GM12874 (cell line): ENCODE measurements at regions not wholly inside any gene's neighbourhood (a gene's known extent, or its start where the extent isn't known, plus 50 kb on each side); places are given as distances from the start of the nearest gene placed in this dataset.

Experiments
- TF ChIP-seq, protein P1 (sequence below): IDR thresholded peaks from 2 replicates; pipeline ENCODE4 v1.5.1; 2011; ENCODE audit warnings: low read depth, mild to moderate bottlenecking, control low read depth, low read length, moderate library complexity; ENCODE audit not compliant: insufficient read depth

DNA sequence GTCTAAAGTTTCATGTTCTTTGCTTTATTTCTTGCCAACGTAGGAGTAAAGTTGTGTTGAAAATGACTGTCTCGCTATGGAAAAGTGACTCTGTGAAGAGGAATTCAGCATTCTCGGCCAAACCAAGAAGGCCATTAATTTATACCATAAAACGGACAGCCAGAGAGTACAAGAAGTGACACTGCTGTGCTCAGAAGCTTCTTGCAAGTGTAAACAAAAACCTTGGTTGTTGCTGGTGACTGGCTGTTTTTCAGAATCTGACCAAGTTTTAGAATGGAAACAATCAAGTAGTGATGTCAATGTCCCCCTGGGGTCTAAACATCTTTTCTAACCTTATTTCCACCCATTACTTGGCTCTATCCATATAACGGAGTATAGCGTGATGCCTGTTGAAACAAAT lies 201.9 kb downstream of the INHBA start:
- TF ChIP-seq, protein P1, sequence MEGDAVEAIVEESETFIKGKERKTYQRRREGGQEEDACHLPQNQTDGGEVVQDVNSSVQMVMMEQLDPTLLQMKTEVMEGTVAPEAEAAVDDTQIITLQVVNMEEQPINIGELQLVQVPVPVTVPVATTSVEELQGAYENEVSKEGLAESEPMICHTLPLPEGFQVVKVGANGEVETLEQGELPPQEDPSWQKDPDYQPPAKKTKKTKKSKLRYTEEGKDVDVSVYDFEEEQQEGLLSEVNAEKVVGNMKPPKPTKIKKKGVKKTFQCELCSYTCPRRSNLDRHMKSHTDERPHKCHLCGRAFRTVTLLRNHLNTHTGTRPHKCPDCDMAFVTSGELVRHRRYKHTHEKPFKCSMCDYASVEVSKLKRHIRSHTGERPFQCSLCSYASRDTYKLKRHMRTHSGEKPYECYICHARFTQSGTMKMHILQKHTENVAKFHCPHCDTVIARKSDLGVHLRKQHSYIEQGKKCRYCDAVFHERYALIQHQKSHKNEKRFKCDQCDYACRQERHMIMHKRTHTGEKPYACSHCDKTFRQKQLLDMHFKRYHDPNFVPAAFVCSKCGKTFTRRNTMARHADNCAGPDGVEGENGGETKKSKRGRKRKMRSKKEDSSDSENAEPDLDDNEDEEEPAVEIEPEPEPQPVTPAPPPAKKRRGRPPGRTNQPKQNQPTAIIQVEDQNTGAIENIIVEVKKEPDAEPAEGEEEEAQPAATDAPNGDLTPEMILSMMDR = no peak

DNA sequence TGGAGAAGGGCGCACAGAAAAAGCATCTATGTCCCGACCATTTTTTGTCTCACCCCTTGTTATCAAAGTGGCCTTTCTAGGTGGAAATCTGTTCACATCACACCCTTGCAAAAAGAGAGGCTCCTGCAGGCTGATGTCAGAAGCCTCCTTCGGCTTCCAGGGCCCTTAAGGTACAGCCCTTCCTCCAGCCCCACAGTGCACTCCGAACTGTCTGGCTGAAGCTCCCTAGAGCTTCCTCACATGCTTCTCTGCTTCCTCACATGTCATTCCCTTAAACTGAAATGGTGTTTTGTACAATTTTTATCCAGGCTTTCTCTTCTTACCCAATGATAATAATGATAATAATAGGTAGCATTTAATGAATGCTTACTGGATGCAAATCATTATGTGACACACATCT lies 210.3 kb downstream of the INHBA start:
- TF ChIP-seq, protein P1 = no peak

DNA sequence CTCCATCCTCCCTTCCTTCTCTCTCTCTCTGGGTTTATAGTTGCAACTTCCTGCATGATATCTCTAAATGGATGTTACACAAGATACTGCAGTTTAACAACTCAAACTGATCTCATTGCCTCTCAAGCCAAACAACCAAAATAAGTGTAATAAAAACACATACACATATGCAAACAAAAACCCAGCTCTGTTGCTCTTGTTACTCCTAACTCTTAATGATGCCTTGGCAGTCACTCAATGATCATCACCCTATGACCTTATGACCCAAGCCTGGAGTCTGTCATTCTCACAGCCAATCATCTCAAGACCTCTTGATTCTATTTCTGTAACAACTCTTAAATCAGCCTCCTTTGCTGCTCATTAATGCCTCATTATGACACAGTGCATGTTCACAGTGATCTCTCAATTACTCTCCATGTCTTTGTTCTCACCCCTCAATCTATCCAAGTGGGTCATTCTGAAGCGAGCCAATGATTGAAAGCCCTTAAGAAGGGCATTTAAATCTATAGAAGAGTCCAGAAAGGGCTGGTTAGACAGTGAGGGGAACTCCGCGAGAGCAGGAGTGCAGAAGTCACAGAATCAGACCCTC lies 210.9 kb downstream of the INHBA start:
- TF ChIP-seq, protein P1 = no peak

DNA sequence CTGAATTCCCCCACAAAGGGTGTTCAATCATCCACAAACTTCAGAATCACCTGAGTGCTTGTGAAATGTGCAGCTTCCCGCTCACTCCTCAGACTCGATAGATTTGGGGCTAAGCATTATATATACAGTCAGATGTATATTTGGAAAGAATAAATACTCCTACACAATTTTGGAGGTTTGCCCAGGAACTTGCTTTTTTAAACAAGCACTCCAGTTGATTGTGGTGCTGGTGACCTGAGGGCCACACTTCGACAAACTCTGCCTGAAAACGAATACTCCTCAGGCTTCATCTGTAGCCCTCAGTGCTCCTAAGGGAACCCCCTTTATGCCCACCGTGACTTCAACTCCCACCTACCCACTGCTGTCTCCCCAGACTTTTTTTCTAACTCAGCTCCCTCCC lies 211.6 kb downstream of the INHBA start:
- TF ChIP-seq, protein P1 = no peak

DNA sequence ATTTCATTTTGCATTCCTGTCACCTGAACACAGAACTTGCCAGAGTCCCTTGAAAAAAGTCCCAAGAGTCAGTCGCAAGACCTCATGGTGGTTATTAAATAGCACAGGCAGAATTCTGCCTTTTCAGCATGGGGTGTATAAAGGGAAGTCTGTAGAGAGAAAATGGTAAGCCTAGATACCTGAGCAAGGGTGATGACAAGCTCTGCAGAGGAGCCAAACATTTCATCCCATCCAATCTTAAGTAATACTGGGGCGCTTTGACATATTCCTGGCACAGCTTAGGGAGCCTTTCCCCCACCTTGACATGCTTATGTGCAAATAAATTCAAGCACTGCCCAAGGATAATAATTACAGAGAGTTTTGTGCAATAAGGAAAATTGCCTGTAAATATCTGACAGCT lies 213.0 kb downstream of the INHBA start:
- TF ChIP-seq, protein P1 = no peak

DNA sequence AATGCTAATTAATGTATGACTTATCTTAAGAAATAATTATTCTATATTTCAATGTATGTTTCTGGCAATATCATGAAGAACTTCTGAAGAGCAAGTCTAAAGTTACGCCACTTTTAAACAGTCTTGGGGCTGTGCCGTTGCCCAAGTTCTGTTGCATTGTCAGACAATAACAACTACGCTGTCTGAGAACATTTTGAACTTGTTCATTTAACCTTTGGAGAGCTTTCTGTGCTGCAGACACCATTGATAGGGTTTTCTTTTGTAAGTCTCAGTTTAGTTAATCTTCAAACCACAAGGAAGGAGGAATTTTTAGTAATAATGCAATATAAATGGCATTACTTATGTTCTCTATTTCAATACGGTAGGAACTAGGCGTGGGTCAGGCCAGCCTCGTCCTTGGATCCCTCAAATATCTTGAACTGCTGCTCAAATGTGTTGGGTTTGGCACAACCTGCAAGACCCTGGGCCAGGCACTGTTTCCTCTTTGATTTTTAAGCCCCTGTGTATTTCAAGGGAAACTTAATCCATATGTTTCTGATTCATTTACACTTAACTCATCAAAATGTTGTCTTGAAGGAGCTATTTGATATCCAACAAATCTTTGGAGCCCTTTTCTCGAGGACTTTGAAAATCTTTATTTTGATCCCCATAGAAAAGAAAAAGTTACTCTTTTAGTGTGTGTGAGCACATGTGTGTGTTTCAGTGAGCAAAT lies 215.5 kb downstream of the INHBA start:
- TF ChIP-seq, protein P1 = no peak

DNA sequence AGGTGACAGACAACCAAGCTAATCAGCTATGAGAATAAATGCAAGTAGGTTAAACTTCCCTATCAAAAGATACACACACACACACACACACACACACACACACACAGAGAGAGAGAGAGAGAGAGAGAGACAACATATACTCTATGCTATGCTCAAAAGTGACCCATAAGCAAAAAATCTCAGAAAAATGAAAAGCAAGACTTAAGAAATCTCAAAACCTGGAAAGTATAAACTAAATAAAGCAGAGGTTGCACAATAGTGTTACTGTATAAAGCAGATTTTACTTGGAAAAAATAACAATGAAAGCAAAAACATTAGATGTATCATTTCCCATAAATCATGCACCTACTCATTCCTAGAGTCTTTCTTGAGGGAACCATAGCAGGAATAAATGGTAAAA lies 221.5 kb downstream of the INHBA start:
- TF ChIP-seq, protein P1 = no peak
